ENCODE measurements at regions not wholly inside any gene's neighbourhood (a gene's known extent, or its start where the extent isn't known, plus 50 kb on each side); places are given as distances from the start of the nearest gene placed in this dataset.

DNA sequence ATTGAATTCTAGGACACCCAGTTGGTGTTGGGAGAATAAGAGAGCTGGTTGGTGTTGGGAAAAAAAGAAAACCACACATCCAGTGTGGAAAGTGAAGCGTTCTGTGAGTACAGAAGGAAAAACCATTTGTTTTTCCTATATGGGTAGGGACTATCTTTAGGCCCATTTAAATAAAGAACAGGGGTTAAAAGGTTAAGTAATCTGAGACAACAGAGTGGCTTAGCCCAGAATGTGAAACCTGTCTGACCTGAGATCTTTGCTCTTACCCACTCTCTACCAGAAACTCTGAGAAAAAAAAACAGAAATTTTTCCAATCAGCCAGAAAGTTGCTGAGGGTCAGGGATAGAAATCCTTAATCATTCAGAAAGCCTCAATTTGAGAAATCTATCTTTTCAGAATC, 59.8 kb upstream of the LRRC55 start:
- TF ChIP-seq ZNF274 (IDR thresholded peaks at IDR 0.05; ENCODE audit: low read depth, low read length) (no peak), SUZ12 (IDR thresholded peaks at IDR 0.05; ENCODE audit: extremely low read depth, insufficient read depth, insufficient read length) (no peak)
